NCI-H2196 (cell line): ENCODE measurements at regions not wholly inside any gene's neighbourhood (a gene's known extent, or its start where the extent isn't known, plus 50 kb on each side); places are given as distances from the start of the nearest gene placed in this dataset.
A peak's percentile ranks its signal among the peaks of the same experiment; 100 is the strongest.
"Not testable (repeated sequence)": the region's sequence is repeated elsewhere in the genome, so short reads cannot be mapped to it uniquely, and the experiment has no call there.

ENCODE experiments used
- DNase-seq: peaks from one replicate; lab custom pipeline; 2025; ENCODE audit not compliant: unreplicated experiment; lab: John Stamatoyannopoulos, UW

DNA sequence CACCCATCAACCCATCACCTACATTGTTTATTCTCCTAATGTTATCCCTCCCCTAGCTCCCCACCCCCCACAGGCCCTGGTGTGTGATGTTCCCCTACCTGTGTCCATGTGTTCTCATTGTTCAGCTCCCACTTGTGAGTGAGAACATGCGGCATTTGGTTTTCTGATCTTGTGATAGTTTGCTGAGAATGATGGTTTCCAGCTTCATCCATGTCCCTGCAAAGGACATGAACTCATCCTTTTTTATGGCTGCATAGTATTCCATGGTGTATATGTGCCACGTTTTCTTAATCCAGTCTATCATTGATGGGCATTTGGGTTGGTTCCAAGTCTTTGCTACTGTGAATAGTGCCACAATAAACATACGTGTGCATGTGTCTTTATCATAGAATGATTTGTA is 118.1 kb upstream of the IER5L start:
- not testable (repeated sequence) for DNase-seq

GRCh38 chr9:129291041-129291501 is 113.0 kb upstream of the IER5L start:
- no peak for DNase-seq

DNA sequence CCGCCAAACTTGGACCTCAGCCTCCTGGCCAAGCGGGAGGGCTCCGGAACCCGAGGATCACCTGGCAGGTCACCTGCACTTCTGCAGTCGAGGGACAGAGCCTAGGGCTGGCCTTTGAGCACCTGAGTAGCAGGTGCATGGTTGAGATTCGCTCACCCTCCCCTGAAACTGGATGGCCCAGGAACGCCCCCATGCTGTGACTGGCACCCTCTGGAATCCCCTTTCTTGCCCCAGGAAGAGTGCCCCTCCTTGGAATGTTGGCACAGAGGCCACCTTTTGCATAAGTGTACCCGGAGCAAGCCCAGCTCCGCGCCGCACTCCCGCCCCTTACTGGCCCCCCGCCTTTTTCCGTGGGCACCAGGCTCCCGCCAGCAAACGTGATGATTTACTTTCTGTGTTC is 112.5 kb upstream of the IER5L start:
- DNase-seq, result no peak

GRCh38 chr9:129289883-129290282 is 111.8 kb upstream of the IER5L start:
- DNase-seq, result no peak

DNA sequence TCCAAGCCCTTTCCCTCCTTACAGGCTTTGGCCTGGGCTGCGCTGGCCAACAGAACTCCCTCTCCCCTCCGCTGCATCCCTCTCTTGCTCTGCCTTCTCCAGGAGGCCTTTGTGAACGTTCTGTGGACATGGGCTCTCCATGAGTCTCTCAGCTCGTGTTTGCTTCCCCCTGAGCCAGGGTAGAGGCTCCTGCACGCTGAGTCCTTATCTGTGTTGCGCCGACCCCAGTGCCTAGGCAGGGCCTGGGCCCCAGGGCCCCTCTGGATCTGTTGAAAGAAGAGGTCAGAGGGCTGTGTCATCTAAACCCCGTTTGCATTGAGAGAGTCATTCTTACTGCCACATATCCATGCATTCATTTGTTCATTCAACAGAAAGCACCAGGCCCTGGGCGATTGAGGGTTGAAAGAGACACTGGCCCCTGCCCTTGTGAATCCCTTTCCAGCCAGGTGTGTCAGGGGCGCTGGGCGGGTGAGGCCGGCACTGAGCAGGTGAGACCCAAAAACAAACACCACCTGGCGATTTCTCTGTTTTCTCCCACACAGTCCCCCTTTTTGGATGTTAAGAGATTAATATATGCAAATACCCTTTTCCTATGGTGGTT is 111.2 kb upstream of the IER5L start:
- DNase-seq, result no peak

DNA sequence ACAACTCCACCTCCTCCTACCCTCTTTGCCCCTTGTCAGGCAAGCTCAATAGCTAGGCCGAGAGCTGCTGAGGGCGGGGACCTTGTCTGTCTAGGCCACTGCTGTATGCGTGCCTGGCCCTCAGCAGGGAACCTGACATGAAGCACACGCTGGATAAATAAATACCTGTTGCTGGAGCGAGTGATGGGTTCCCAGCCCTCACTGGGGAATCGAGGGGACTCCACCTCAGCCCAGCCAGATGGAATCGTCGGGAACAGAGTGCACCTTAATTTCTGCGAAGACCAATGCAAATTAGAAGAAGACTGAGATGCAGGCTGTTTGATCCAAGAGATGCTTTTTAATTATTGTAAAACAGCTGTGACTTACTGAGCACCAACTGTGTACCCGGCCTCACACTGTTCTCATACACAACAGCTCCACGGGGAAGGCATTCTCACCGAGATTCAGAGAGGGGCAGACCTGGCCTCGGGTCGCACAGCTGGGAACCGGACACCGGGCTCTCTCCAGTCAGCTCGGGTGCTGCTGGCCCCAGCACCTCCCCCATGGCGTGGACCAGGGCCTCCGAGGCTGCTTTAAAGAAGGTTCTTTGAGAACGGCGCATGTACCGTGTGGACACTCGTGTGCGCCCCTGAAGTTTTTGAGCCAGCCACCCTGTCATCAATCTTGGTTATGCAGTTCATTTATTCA is 109.7 kb upstream of the IER5L start:
- DNase-seq, result no peak

DNA sequence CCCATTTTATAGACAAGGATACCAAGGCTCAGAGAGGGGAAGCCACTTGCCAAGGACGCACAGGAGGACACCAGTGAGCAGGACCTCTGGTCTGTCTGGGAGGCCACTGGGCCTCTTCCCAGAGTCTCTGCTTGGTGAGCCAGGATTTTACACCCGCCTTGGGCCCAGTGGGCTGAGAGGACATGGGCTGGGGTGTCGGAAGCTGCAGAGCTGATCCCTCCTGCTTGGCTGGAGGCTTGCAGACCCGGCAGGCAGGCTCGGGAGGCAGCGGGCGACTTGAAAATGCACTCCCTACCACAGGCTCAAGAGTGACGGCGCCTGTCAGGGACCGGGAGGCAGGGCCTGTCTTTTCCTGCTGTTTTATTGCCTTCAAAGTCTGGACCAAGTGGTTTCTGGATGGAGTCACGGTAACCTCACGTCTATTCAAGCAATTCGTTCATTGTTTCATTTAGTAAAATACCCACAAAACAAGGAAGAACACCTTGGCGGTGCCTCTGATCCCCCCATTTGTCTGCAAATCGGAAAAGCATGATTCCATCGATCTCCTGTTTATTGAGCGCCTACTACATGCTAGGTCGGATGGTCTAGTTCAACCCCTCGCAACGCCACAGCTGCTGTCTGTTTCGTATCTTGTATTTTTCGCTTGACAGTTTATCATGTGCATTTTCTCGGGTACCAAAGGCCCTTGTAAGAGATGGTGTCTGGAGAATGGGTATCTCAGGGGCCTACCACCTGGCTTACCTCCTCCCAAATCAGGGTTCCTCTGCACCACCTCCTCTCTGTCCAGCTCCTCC is 108.1 kb upstream of the IER5L start:
- DNase-seq, result no peak

DNA sequence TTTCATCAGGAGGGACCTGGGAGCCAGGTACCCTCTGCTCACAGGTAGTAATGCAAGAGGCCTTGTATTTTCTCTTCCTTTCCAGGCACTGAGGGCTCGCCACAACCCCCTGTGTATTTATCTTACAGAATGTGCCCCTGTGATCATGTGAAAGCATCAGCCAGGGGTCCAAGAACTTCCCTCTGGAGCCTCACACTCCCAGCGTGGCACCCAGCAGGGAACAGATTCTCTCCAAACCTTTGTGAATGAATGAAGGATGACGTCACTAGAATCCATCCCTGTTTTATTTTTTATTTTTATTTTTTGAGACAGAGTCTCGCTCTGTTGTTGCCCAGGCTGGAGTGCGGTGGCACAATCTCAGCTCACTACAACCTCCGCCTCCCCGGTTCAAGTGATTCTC is 107.3 kb upstream of the IER5L start:
- DNase-seq, result no peak

- DNase-seq, result peak; percentile 25
These were observed 106.7 kb upstream of the IER5L start for GRCh38 chr9:129284607-129285291.

- DNase-seq, result no peak
These were observed 105.9 kb upstream of the IER5L start for GRCh38 chr9:129283705-129284606.

DNA sequence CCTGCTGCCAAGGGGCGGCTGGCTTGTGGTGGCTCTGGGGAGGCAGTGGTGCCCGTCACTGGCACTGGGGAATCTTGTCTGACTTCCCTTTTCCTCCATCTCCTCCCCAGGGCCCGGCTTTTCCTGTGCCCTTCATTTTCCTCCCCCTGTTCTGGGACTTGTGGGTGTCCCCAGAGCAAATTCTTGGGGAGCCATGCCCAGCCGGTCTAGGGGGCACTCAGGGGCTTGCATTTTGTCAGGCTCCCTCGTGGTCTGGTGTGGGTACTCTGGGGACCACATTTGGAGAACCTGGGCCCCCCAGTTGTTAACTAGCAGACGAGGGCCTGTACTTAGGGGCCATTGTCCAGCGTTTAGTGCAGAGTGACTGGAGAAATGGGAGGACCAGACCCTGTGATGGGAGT is 105.2 kb upstream of the IER5L start:
- no peak for DNase-seq

- no peak for DNase-seq
These were observed 104.7 kb upstream of the IER5L start for GRCh38 chr9:129282731-129283211.

DNA sequence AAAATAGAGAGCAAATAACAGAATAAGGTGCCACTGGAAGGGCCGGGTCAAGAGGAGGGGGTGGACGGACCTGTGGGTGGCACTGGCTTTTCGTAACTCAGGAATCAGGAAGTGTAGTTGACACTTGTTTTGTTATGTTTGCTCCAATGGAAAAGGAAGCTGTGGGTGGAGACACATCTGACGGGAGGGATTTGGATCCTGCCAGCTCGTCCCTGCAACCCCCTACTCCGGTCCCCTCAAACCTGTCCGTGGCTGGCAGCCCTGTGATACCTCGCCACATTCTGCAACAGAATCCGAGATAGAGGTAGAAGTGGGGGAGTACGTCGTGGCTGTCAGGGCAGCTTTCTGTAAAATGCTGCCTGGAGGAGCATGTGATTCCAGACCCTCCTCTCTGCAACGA is 104.2 kb upstream of the IER5L start:
- DNase-seq, result no peak

DNA sequence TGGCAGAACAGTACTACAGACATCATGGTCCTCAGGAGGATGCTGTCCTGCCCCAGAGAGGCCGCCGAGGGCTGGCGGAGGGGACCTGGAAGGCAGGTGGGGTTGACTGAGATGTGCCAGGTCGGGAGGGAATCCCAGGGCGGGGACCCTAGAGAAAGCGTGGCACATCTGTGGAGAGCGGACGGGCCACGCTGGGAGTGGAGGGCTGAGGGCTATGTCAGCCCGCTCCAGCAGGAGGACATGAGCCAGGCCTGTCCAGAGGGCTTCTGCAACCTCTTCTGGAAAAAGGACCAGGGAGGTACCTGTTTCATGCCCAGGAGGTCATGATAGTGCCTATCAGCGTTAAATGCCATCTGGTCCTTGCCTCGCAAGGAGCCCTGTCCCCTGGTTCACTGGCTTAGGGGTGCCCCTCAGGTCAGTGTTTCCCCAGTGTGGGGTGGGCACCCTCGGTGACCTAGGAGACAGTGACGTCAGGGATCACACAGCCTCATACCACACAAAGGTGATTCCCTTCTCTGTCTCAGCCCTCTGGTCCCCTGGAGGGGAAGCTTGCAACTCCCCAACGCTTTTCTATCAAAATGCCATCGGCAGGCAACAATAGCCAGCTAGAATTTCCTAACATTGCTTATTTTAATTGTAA is 103.6 kb upstream of the IER5L start:
- no peak for DNase-seq

DNA sequence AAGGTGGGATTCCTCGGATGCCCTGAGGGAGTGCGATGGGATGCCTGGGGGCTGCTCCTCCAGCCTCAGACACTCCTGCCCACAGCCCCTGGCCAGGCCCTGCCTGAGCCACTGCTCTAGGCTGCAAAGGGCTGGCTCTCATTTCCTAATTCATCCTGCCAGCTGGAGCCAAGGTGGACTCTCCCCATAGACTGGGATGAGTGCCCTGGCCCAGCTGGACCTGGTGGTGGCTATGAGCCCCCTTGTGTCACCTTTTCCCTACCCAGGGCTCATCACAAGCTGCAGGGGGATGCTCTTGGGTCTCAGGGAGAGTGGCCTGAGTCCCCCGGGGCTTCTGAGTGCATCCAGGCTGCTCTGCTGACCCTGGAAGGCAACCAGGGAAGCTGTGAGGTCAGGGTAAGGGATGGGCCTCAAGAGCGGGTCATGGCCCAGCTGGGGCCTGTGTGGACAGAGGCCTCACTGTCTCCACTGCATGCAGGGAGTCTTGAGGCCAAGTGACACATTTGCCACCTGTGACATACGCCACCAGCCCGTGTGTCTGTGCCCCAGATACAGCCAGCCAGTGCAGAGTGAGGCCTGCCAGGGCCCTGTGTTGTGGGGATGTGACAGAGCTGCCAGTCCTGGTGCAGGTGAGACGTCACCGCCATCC is 102.7 kb upstream of the IER5L start:
- DNase-seq, result no peak

DNA sequence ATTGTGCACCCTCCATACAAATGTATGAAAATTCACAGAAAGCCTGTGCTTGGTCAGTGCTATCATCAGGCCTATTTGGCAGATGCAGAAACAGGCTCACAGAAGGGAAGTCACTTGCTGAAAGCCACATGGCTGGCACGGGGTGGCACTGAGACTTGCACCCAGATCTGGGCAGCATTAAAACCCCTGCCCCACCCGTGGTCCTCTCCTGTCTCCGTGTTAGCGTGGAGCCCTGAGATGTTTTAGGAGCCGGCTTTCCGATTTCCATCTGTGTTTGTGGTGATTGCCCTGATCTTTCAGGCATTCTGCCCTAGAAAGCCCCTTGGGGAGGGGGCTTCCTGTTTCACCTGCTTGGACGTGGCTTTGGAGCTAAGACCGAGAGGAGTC is 102.2 kb upstream of the IER5L start:
- no peak for DNase-seq

DNA sequence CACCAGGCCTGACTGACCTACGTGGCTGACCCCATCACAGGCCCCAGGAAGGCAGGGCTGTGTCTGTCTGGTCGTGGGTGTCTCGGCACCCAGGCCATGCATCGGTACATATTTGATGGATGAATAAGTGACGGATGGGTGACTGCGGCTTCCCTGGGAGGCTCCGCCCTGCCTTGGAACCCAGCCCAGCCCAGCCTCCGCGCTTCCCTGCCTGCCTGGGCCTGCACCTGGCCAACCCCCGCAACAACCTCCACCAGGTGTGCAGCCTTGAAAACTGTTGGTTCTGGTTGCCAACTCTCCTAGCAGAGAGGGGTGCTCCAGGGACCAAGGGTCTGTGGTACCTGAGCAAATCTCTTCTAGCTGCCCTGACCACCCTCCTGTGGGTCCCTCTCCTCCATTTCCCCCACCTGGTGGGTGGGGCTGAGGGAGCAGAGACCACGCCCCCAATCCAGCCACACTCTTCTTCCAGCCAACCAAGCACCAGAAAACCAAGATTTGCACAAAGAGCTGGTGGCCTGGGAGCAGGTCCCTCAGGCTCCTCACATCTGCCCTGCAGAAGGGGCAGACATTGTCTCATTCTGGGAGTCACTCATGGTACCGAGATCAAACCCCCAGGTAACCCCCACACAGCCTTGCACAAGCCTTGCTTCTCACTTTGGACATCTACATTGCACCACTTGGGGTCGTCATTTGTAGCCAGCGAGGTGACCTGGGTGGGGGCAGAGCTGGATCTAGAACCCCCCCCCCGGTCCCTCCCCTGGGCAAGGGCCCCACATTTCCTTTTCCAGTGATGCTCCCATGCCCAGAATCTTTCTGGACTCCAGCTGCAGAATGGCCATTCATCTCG is 100.6 kb upstream of the IER5L start:
- DNase-seq, result peak; percentile 72

- DNase-seq, result no peak
These were observed 98.6 kb upstream of the IER5L start for GRCh38 chr9:129276486-129277230.
